H4 (cell line): ENCODE measurements at regions not wholly inside any gene's neighbourhood (a gene's known extent, or its start where the extent isn't known, plus 50 kb on each side); places are given as distances from the start of the nearest gene placed in this dataset.

Experiments
- DNase-seq: peaks from one replicate; pipeline ENCODE4 v3.0.0-alpha.2; 2015; ENCODE audit warnings: low spot score

GRCh38 chr9:88658311-88658822, 123.4 kb downstream of the NXNL2 start:
- peak; percentile 61 for DNase-seq

- no peak for DNase-seq
These were observed 124.1 kb downstream of the NXNL2 start for GRCh38 chr9:88659126-88659525.

DNA sequence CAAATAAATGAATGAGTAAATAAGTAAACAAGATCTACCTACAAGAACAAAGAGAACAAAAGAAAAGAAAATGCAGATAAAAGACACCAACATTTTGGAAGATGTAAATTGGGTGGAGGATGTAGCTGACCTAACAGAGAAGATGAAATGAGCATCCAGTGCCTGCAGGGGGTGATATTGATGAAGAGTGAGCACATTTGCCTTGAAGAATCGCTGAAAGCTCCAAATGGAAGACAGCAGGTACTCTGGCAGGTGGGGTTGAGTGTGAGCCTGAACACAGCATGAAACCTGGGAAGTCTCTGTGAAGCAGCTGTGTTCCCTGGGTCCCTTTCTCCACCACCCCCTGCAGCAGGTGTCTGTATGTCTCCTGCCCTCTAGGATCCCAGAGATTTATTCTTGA, 125.6 kb downstream of the NXNL2 start:
- peak; percentile 51 for DNase-seq

- peak; percentile 39 for DNase-seq
These were observed 126.8 kb downstream of the NXNL2 start for GRCh38 chr9:88661759-88662158.

- no peak for DNase-seq
These were observed 128.9 kb downstream of the NXNL2 start for GRCh38 chr9:88663771-88664419.

- DNase-seq: no peak
These were observed 129.8 kb downstream of the NXNL2 start for GRCh38 chr9:88664773-88665172.

DNA sequence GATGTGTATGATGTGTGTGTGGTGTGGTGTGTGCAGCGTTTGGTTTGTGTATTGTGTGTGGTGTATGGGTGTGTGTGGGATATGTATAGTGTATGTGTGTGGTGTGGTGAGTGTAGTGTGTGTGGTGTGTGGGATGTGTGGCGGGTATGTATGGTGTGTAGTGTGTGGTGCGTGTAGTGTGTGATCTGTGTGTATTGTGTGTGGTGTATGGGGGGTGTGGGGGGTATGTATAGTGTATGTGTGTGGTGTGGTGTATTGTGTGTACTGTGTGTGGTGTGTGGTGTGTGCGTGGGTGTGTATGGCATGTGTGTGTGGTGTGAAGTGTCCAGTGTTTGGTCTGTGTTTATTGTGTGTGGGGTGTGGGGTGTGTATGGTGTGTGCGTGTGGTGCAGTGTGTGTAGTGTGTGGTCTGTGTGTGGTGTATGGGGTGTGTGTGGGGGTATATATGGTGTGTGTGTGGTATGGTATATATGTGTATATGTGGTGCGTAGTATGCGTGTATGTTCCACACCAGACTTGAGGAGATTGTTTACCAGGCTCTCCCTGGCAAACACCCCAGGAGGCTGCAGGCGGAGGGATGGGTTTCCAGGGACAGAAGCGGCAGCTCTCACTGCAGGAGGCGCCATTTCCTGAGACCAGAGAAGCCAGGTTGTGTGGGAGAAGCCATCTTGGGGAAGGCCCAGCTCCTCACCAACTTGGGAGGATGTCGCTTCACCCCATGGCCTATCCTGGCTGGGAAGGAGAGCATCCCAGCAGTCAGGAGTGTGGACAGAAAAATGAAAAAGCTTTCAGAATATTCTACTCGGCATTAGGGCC, 138.1 kb downstream of the NXNL2 start:
- no peak for DNase-seq

DNA sequence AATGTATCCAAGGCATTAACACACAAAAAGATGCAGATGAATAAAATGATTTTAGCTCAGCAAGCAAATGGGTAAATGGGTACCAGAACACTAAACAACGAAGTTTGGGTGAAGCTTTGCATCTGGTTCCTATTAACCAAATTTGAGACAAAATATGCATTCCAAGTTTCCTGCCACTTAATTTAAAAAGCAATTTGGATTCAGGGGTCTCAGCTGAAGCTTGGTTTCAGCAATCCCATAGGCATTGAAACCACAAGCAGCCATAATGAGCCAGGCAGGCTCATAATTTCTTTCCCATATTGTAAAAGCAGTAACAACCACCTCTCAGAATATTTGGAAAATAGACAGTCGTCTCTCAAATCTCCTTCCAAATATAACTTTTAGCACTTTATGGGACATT, 138.9 kb downstream of the NXNL2 start:
- DNase-seq: no peak

GRCh38 chr9:88676644-88677043, 141.7 kb downstream of the NXNL2 start:
- DNase-seq: no peak

DNA sequence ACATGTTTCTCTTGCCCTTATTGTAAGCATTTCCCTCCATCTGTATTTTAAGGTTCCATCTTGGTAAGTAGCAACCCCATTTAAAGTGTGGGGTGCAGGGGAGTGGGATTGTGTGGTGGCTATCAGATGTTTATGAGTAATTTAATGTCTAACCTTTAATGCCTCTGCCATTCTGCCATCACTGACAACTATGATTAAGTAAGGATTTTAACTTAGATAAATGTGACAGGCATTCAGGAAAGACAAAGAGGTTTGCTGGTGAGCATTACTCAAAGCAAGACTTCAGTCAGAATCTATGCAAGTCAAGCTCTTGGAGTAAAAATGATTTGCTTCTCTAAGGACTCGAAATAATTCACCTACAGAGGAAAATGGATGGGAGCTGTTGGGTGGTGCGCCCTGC, 143.0 kb downstream of the NXNL2 start:
- no peak for DNase-seq

- DNase-seq: no peak
These were observed 143.5 kb downstream of the NXNL2 start for GRCh38 chr9:88678431-88678830.

GRCh38 chr9:88680041-88680440, 145.1 kb downstream of the NXNL2 start:
- DNase-seq: no peak

- DNase-seq: no peak
These were observed 145.7 kb downstream of the NXNL2 start for GRCh38 chr9:88680505-88681160.

DNA sequence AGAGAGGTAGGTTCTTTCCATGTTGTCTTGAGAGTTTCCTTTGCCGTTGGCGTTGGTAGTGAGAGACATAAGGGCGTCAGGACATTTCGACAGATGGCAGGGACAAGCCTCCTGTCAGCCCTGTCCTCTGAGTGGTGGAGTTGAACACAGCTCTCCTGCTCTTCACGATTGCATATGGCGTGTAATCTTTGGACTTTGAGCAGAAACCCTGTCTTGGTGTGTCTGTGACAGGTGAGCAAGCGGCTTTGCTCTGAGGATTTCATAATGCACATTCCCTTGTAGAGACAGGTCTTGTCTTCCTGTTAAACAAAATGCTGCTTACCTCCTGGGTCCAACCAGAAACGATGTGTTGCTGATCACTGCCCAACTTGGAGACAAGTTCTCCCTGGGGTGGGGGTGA, 146.5 kb downstream of the NXNL2 start:
- no peak for DNase-seq

DNA sequence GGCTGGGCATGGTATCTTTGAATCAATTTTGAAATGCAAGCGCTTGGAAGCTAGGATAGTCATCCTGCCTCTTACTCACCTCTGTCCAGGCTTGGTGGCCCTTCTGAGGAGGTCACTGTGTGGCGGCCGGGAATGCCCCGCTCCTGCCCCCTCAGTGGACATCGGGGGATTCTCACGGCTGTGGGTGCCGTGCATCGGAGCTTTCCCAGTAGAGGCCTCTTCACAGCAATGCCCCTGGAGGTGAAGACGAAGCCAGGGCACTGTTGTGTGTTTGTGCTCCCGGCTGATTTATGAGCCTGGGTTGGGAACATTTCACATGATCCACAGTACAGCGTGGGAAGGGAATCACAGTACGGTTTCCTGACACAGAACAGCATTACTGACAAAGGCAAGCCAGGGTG, 147.5 kb downstream of the NXNL2 start:
- DNase-seq: no peak

DNA sequence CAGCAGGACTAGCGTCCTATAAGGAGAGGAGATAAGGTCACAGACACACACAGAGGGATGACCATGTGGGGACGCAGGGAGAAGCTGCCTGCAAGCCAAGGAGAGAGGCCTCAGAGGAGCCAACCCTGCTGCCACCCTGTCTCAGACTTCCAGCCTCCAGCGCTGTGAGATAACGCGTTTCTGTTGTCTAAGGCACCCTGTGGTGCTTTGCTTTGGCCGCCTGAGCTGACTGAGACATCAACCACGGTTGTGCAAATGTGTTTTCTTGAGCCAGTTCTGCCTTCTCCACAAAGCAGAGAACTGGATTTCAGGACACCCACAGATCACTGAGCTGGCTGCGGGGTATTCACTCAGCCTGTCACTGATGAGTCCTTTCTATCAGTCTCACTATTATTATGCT, 149.1 kb downstream of the NXNL2 start:
- DNase-seq: no peak

- no peak for DNase-seq
These were observed 149.9 kb downstream of the NXNL2 start for GRCh38 chr9:88684845-88685244.

DNA sequence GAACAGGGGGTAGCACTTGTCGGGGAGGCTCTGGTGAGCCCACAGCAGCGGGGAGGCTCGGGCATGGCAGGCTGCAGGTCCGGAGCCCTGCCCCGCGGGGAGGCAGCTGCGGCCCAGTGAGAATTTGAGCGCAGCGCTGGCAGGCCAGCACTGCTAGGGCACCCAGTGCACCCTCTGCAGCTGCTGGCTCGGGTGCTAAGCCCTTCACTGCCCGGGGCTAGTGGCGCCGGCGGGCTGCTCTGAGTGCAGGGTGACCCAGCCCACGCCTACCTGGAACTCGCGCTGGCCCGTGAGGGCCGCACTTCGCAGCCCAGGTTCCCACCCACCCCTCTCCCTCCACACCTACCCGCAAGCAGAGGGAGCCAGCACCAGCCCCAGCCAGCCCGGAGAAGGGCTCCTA, 151.0 kb downstream of the NXNL2 start:
- no peak for DNase-seq

- no peak for DNase-seq
These were observed 154.7 kb downstream of the NXNL2 start for GRCh38 chr9:88689509-88690298.

GRCh38 chr9:88690628-88691027, 155.7 kb downstream of the NXNL2 start:
- no peak for DNase-seq

DNA sequence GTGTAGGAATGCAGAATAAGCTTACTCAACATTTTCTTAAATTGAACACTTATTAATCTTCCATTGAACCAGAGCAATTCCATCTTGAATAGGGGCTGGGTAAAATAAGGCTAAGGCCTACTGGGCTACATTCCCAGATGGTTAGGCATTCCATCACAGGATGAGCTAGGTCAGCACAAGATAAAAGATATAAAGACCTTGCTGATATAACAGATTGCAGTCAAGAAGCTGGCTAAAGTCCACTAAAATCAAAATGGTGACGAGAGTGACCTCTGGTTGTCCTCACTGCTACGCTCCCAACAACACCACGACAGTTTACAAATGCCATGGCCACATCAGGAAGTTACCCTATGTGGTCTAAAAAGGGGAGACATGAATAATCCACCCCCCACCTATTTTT, 156.1 kb downstream of the NXNL2 start:
- DNase-seq: no peak

DNA sequence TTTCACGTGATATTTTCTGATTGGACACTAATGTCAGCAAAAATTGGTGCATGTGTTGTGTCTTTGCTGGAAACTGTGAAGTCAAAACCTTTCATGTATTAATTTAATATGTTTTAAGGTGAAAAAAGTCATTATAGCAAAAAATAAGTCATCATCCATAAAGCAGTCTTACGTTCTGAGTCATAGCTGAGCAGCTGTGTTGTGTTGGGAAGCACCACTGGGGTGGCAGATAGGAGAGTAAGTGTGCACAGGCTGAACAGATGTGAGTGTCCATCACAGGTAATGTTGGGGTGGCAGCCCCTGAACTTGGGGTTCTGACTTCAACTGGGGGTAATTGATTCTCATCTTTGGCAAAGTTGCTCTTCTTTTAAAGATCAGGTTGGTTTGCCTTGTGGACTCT, 156.8 kb downstream of the NXNL2 start:
- DNase-seq: no peak
